SK-N-MC (cell line): ENCODE measurements at regions not wholly inside any gene's neighbourhood (a gene's known extent, or its start where the extent isn't known, plus 50 kb on each side); places are given as distances from the start of the nearest gene placed in this dataset.

Experiments used
- DNase-seq: peaks from one replicate; pipeline ENCODE4 v3.0.0-alpha.2; 2011; ENCODE audit warnings: low read depth, low spot score
- H3K27ac ChIP-seq: fragments of 200-600 bp; sonication (generic); 2 replicates; pipeline ENCODE4 v1.5.1; 2016; ENCODE audit warnings: mixed run types
- H3K36me3 ChIP-seq: fragments of 200-600 bp; sonication (generic); 2 replicates; pipeline ENCODE4 v1.6.1; 2017; ENCODE audit warnings: antibody characterized with exemption, low read length, mixed read lengths; ENCODE audit not compliant: insufficient read depth
- H3K4me3 ChIP-seq: fragments of 200-600 bp; sonication (generic); 2 replicates; pipeline ENCODE4 v1.5.1; 2016
- H3K9ac ChIP-seq: fragments of 200-600 bp; sonication (generic); 2 replicates; pipeline ENCODE4 v1.8.0; 2017; ENCODE audit warnings: mixed run types, mixed read lengths; ENCODE audit not compliant: insufficient read length
- H3K9me3 ChIP-seq: fragments of 200-600 bp; sonication (generic); 2 replicates; pipeline ENCODE4 v1.6.1; 2017; ENCODE audit warnings: low read depth, mild to moderate bottlenecking, antibody characterized with exemption, low read length, moderate library complexity, mixed read lengths
- EZH2 ChIP-seq: fragments of 200-600 bp; sonication (generic); IDR thresholded peaks from one replicate; pipeline ENCODE4 v1.6.1; 2017; ENCODE audit warnings: antibody characterized with exemption
- FOXP2 ChIP-seq: optimal IDR thresholded peaks from 2 replicates; pipeline ENCODE3; 2011; ENCODE audit warnings: mild to moderate bottlenecking, moderate library complexity; ENCODE audit not compliant: insufficient read depth; ENCODE audit errors: extremely low read length, control extremely low read depth
- POLR2AphosphoS5 ChIP-seq: IDR thresholded peaks from 2 replicates; pipeline ENCODE4 v1.6.1; 2012; ENCODE audit warnings: mild to moderate bottlenecking, low read depth, low read length, borderline replicate concordance

DNA sequence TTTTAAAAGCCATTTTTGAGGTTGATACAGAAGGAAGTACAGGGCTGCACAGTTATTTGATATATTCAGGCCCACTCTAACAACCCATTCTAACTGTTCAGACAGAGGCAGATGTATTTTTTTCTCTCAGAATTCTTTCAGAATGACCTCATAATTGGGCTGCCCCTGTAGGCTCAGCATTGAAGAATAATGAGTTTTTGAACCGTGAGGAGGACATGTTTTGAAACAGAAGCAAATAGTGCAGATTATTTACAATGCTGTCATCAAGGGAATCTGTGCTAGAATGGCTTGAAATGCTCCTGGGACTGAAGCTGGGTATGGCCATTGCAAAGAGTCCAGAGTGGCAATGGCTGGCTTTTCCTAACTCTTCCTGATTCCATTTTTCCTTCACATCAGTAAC lies 158.1 kb downstream of the SOX3 start:
- H3K9ac ChIP-seq, result no peak overlapping the region
- H3K27ac ChIP-seq, result no peak overlapping the region
- no peak overlapping the region for H3K4me3 ChIP-seq
- no peak for DNase-seq
- no peaks in the 10 kb centered on the region for H3K9me3 ChIP-seq
- H3K36me3 ChIP-seq, result no peaks in the 10 kb centered on the region
- no peak for TF ChIP-seq POLR2AphosphoS5
- no peak for TF ChIP-seq EZH2
- TF ChIP-seq FOXP2, result no peak

DNA sequence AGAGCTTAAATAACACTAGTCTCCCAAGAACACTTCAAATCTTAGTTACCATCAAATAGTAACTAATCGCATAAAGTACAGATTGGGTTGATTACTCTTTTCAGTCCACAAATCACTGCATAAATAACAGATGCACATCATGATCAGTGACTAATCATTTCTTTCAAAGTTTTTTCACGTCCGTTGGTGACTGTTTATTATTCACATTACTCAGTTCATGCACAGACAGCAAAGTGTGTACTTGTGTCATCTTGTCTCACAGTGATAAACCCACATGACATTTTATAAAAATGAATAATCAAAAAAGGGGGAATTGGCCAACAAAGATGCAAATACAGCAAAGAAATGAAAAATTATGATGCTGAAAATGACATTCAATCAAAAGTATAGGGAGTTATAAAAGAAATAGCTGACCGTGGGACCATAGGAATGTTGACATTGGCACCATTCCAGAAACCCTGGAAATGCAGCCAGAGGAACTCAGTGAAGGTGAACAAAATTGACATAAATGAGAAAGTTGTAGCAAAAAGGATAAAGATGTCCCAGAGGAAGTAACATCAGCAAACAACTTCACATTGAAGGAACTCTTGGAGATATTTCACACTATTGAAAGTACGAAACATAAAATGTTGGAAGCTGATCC lies 161.5 kb downstream of the SOX3 start:
- H3K9ac ChIP-seq, result no peak overlapping the region
- H3K9me3 ChIP-seq, result no peaks in the 10 kb centered on the region
- H3K36me3 ChIP-seq, result no peaks in the 10 kb centered on the region
- DNase-seq, result no peak
- no peak overlapping the region for H3K27ac ChIP-seq
- no peak overlapping the region for H3K4me3 ChIP-seq
- TF ChIP-seq FOXP2 (no peak), POLR2AphosphoS5 (no peak), EZH2 (no peak)

DNA sequence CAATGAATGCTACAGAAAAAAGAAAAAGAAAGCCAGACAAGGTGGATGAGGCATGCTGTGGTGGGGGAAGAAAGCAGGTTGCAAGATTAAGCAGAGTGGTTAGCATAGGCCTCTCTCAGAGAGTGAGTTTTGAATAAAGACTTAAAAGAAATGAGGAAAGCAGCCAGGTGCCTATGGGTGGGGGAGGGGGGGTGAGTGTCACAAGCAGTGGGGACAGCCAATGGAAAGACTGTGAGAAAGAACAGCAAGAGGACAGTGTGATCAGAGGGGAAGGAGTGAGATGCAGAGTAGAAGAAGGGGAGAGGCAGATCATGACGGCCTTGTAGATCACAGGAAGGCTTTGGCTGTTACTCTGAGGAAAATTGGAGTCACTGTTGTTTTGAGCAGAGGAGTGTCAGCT lies 162.5 kb downstream of the SOX3 start:
- Histone ChIP-seq H3K4me3 (no peak overlapping the region), H3K27ac (no peak overlapping the region), H3K9ac (no peak overlapping the region), H3K9me3 (no peaks in the 10 kb centered on the region), H3K36me3 (no peaks in the 10 kb centered on the region)
- no peak for TF ChIP-seq POLR2AphosphoS5
- TF ChIP-seq EZH2, result no peak
- TF ChIP-seq FOXP2, result no peak
- DNase-seq, result no peak

DNA sequence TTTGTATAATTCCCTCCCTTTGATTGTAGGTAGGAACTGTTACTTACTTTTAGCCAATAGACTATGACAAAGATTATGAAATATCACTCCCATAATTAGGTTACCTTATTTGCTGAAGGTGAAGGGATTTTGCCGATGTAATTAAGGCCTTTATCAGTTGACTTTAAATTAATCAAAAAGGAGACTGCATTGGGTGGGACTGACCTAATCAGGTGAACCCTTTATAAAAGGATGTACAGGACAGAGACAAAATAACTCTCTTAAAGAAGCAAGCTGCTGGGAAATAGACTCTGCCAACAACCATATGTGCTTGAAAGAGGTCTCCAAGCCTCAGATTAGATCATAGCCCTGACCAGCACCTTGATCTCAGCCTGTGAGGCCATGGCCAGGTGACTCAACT lies 167.6 kb downstream of the SOX3 start:
- DNase-seq, result no peak

DNA sequence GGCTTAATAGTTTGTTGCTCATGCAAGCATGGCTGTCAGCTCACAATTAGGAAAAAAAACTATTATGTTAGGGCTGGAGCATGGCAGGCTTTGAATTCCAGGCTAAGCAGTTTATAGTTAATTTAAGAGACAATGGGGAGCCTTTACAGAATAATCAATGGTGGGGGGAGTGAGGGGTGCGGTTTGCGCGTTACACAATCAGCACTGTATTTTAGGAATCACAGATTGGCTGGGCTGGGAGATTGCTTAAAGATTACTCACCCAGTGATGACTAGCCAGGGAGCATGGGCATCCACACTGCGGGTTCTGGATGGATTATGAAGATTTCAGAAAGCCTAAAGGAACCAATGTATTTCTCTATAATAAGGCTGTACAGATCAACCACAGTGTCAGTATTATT lies 186.6 kb downstream of the SOX3 start:
- H3K9me3 ChIP-seq, result no peaks in the 10 kb centered on the region
- DNase-seq, result no peak
- TF ChIP-seq POLR2AphosphoS5 (no peak), FOXP2 (no peak), EZH2 (no peak)
- H3K9ac ChIP-seq, result no peak overlapping the region
- no peaks in the 10 kb centered on the region for H3K36me3 ChIP-seq
- no peak overlapping the region for H3K4me3 ChIP-seq
- no peak overlapping the region for H3K27ac ChIP-seq

More for the DNA sequence above, 167.6 kb downstream of the SOX3 start:
- Histone ChIP-seq H3K9ac (no peak overlapping the region), H3K4me3 (no peak overlapping the region), H3K36me3 (no peaks in the 10 kb centered on the region), H3K9me3 (no peaks in the 10 kb centered on the region), H3K27ac (no peak overlapping the region)
- TF ChIP-seq POLR2AphosphoS5, result no peak
- TF ChIP-seq EZH2, result no peak
- TF ChIP-seq FOXP2, result no peak

DNA sequence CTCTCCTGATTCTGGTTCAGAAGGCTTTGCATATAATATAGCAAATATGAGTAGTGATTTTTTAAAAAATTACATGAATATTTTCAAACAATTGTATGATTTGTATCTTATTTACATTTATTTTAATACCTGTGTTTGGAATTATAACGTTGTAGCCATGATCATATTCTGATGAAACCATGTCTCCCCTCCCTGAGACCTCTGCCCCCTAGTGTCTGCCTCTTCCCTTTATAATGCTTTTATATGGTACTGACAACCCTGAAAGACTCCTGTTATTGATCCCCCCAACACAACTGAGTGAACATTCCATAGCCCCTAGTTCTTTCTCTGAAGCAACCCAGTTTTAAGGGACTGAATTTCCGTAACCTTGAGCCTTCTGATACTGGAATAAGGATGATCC lies 187.4 kb downstream of the SOX3 start:
- Histone ChIP-seq H3K27ac (no peak overlapping the region), H3K36me3 (no peaks in the 10 kb centered on the region), H3K4me3 (no peak overlapping the region), H3K9me3 (no peaks in the 10 kb centered on the region), H3K9ac (no peak overlapping the region)
- TF ChIP-seq POLR2AphosphoS5 (no peak), FOXP2 (no peak), EZH2 (no peak)
- DNase-seq, result no peak

DNA sequence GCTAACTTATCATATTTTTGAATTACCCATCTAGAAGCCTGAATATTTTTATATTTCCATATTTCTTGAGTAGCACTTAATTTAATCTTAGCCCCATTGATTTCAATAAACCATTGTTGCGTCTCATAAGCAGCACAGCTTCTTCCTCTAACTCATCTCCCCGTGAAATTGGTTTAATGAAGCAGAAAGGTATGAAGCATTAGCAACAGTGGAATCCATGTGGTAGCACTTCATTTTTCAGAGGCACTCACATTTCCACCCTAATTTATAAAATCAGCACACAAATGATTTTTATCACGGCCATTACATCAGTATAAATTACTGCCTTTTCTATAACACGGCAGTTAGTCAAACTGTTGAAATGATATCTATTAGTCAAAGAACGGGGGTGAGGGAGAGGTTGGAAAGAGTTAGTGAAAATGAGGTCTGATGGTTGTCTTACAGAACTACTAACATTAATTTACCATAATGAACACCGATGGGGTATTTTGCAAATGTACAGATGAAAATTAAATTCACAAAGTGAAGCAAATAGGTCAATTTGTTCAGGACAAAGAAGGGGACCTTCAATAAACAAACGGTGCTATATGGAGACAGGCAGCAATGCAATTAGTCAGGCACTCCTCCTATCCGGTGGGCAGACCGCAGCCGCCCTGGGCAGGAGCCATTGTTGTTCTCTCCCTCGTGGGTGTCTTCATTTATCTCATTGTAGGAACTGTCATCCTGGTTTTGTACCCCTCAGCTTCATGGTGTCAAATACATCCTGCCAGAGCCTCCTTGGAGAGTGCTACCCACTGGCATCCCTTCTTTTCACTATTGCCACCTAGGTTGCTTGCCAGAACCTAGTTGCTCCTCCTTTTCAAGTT lies 205.7 kb downstream of the SOX3 start:
- H3K9ac ChIP-seq, result no peak overlapping the region
- no peak for DNase-seq
- H3K36me3 ChIP-seq, result no peaks in the 10 kb centered on the region
- H3K9me3 ChIP-seq, result no peaks in the 10 kb centered on the region
- H3K27ac ChIP-seq, result no peak overlapping the region
- TF ChIP-seq EZH2 (no peak), FOXP2 (no peak), POLR2AphosphoS5 (no peak)
- H3K4me3 ChIP-seq, result no peak overlapping the region

DNA sequence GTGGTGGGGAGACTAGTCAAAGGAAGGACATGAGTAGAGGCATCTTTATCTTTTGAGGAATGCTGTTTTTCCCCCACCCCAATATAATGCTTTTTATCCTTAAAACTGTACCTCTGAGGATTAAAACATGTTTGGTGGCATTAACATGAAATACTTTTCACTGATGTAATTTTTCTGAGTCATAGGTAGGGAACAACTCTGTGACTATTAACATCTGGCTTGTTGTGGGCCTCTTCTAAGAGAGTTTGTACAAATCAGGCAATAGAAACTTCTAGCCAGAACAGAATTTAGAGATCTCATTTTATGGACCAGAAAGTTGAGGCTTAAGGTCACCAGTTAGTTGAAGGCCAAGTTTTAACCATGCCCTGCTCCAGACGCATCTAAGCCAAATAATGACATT lies 207.6 kb downstream of the SOX3 start:
- DNase-seq, result no peak
- H3K4me3 ChIP-seq, result no peak overlapping the region
- H3K27ac ChIP-seq, result no peak overlapping the region
- no peaks in the 10 kb centered on the region for H3K9me3 ChIP-seq
- TF ChIP-seq FOXP2 (no peak), EZH2 (no peak), POLR2AphosphoS5 (no peak)
- H3K36me3 ChIP-seq, result no peaks in the 10 kb centered on the region
- no peak overlapping the region for H3K9ac ChIP-seq
